ENCODE measurements at regions not wholly inside any gene's neighbourhood (a gene's known extent, or its start where the extent isn't known, plus 50 kb on each side); places are given as distances from the start of the nearest gene placed in this dataset.

DNA sequence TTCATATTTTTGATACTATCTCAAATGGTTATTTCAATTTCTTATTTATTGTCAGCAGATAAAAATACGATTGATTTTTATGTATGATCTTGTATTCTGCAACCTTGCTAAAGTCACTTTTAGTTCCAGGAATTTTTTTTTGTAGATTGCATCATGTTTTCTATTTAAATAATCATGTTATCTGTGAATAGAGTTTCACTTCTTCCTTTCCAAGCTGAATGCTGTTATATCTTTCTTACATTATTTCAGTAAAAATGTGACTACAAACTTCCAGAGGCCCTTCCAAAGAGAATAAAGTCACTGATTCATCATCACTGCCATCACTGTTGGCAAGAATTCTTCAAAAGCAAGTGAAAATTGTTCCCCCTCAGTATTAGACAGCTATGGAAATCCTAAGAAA is 104.7 kb upstream of the RAP1B start:
- Histone ChIP-seq H3K36me3 (no peaks in the 10 kb centered on the region), H3K27me3 (no peaks in the 10 kb centered on the region), H3K4me3 (no peak overlapping the region), H3K9me3 (no peaks in the 10 kb centered on the region)
- no peak for DNase-seq

DNA sequence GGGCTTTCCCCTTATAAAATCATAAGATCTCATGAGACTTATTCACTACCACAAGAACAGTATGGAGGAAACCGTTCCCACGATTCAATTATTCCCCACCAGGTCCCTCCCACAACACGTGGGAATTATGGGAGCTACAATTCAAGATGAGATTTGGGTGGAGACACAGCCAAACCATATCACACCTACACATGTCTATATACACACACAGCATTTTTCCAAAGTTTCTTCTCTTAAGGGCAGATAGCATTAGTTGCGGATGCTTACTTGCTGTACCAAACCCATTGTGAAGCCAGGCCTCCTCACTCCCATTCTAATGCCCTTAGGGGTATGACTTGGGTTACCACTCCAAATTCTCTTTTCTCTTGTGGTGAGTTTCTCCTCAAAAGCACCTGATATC is 104.1 kb upstream of the RAP1B start:
- H3K27me3 ChIP-seq, result no peaks in the 10 kb centered on the region
- no peak overlapping the region for H3K4me3 ChIP-seq
- no peaks in the 10 kb centered on the region for H3K36me3 ChIP-seq
- DNase-seq, result no peak
- no peaks in the 10 kb centered on the region for H3K9me3 ChIP-seq

DNA sequence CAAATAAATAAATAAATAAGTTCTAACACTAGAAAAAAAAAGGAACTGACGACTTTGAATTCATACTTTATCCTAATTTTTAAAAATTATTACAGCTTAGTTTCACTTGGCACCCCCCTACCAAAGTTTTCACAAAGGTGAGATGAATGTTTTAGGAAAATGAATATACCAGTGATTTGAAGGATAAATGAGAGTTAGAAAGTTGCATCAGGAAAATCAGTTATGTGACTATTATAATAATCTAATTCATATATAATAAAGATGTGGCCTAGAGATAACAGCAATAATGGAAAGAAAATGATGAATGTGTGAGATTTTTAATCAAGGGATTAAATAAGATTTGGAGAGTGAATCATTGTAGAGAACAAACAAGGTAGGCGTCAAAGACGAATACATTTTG is 103.0 kb upstream of the RAP1B start:
- Histone ChIP-seq H3K4me3 (no peak overlapping the region), H3K36me3 (no peaks in the 10 kb centered on the region), H3K27me3 (no peaks in the 10 kb centered on the region), H3K9me3 (no peaks in the 10 kb centered on the region)
- no peak for DNase-seq

DNA sequence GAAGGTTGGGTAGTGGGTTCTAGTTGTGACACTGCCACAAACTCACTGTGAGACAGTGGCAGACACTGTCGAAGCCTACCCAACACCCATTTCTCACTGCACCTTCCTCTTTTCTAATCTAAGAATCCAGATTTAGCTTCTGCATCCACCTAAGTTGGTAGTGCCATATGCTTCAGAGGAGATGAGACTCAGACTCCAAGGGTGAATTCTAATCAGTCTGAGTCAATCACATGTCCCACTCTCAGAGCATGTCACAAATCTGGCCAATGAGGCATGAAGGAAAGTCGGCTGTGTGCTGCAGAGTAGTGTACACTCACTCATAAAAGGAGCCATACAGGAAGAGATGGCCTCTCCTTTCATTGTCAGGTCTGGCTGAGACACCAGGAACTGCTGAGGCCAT is 102.1 kb upstream of the RAP1B start:
- no peak for DNase-seq

DNA sequence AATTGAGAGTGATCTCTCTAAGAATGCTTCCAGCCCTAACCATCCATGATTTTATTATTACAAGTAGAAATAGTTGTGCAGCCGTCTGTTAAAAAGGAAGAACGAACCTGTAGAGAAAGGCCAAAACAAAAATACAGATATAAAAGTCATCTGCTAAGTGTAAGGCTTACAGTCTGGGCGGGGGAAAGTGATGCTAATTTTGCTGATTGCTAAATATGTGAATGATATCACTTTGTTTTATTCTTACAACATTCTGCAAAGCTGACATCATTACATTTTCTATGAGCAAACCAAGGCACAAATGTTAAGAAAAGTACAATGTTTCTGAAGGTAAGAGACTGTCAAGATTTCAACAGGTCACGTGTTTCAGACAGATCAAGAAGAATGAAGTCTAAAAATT is 101.5 kb upstream of the RAP1B start:
- Histone ChIP-seq H3K4me3 (no peak overlapping the region), H3K9me3 (no peaks in the 10 kb centered on the region), H3K36me3 (no peaks in the 10 kb centered on the region), H3K27me3 (no peaks in the 10 kb centered on the region)
- no peak for DNase-seq

More for the DNA sequence above, 102.1 kb upstream of the RAP1B start:
- Histone ChIP-seq H3K36me3 (no peaks in the 10 kb centered on the region), H3K9me3 (no peaks in the 10 kb centered on the region), H3K4me3 (no peak overlapping the region), H3K27me3 (no peaks in the 10 kb centered on the region)

DNA sequence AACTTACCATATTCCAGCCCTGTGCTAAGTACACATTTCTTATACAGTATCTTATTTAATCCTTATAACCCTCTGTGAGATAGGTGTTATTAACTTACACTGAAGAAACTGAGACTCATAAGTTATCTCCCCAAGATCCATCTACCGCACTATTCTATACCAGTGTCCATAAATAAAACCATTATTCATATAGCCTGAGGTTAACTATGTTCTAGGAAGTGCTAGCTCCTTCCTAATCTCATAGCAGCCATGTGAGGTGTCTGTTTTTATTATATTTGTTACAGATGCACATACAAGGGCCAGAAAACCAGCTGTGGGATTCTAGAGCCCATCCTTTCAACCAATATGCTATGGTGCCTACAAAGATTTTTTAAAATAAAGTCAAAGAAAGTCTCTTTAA is 100.3 kb upstream of the RAP1B start:
- Histone ChIP-seq H3K9me3 (no peaks in the 10 kb centered on the region), H3K27me3 (no peaks in the 10 kb centered on the region), H3K36me3 (no peaks in the 10 kb centered on the region), H3K4me3 (no peak overlapping the region)
- no peak for DNase-seq

DNA sequence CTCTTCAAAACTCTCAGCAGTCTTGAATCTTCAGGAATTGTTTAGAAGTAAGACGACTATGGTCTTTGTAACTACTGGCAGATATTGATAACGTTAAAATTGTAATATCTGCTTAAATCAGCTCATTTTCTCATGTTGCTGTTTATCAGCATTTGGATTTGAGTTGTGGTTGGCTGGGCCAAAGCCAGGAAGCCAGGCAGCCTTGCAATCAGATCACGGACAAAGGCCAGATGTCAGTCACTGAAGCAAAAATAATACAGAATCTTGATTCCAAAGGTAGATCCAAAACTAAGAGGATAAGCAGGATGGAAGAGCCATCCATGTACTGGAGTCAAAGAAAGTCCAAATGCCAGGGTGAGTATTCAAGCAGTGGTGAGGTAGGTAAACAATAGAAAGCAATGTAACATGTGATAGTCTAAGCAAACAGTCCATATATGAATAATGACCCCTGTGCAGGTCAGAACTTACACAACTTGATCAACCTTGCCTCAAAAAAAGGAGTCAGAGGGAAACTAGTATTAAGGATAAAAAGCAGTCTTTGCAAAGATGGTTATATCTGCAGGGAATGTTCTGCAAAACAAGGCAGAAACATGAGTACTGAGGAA is 95.8 kb upstream of the RAP1B start:
- Histone ChIP-seq H3K4me3 (no peak overlapping the region), H3K27me3 (no peaks in the 10 kb centered on the region; the same call in 1 of the 2 replicates), H3K36me3 (no peaks in the 10 kb centered on the region)

DNA sequence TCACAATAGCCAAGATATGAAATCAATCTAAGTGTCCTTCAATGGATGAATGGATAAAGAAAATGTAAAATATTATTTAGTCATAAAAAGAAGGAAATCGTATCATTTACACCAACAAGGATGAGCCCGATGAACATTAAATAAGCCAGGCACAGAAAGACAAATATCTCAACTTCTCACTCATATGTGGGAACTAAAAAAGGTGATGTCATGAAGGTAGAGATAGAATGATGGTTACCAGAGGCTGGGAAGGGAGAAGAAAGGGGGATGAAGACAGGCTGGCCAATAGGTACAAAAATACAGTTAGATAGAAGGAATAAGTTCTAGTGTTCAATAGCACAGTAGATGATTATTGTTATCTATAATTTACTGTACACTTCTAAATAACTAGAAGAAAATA is 94.9 kb upstream of the RAP1B start:
- Histone ChIP-seq H3K4me3 (no peak overlapping the region), H3K9me3 (no peaks in the 10 kb centered on the region), H3K27me3 (no peaks in the 10 kb centered on the region; the same call in 1 of the 2 replicates), H3K36me3 (no peaks in the 10 kb centered on the region)
- DNase-seq, result no peak

More for the DNA sequence above, 95.8 kb upstream of the RAP1B start:
- no peak for DNase-seq
- H3K9me3 ChIP-seq, result no peaks in the 10 kb centered on the region

DNA sequence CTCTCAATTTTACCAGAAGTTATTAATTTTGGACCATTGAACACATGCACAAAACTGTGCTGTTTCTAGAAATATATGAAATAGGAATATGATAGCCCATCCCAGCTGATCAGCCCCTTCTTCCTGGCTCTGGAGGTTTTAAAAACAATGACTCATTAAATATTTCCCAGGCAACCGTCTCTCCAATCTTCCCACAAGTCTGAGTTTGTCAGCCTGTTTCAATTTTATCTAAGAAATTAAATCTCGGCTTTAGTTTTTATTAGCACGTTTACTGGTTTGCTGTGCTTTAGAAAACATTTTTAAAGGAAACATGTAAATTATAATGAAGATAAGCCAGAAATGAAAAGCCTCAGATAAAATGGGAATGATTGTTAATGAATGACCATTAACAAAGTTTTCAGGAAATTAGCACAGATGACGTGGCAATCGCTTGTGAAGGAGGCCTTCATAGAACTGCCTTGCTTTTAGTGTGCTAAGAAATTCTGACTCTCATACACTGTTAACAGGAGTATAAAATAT is 89.3 kb upstream of the RAP1B start:
- H3K4me3 ChIP-seq, result no peak overlapping the region
- H3K36me3 ChIP-seq, result no peaks in the 10 kb centered on the region
- no peak for DNase-seq
- no peaks in the 10 kb centered on the region; the same call in 1 of the 2 replicates for H3K27me3 ChIP-seq
- H3K9me3 ChIP-seq, result no peaks in the 10 kb centered on the region

DNA sequence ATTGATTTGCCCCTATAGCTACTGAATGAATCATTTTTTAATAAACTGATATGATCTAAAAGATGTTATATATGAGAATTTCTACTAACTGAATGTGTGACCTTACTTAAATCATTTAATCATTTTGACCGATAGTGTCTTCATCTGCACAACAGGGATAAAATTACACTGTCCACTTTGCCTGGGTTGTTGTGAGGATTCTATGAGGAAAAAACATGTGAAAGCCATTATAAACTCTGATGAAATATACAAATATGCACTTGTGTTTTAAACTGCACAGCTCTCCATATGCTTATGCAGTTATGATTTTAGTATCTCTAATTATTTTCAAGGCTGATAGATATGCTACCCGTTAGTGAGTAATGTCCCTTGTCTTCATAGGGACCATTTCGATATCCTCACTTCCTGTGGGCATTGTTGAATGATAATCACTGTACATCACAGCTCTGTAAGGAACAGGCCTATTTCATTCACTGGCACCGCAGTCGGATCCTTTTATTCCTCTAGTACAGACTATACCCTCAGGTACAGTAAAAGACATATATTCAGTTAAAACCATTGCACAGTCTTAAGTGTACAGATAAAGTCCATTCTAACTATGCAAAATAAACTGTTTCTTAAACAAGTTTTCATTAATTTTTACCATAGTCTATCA is 88.7 kb upstream of the RAP1B start:
- Histone ChIP-seq H3K27me3 (no peaks in the 10 kb centered on the region), H3K9me3 (no peaks in the 10 kb centered on the region), H3K36me3 (no peaks in the 10 kb centered on the region), H3K4me3 (no peak overlapping the region)
- no peak for DNase-seq

DNA sequence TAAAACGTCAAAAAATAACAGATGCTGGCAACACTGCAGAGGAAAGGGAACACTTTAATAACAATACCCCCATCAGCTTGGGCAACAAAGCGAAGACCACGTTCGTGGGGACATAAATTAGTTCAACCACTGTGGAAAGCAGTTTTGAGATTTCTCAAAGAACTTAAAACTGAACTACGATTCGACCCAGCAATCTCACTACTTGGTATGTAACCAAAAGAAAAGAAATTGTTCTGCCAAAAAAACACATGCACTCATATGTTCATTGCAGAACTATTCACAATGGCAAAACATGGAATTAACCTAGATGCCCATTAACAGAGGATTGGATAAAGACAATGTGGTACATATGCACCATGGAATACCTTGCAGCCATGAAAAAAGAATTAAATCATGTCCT is 81.2 kb upstream of the RAP1B start:
- no peak for DNase-seq
- Histone ChIP-seq H3K36me3 (no peaks in the 10 kb centered on the region), H3K4me3 (no peak overlapping the region), H3K9me3 (no peaks in the 10 kb centered on the region), H3K27me3 (no peaks in the 10 kb centered on the region)

DNA sequence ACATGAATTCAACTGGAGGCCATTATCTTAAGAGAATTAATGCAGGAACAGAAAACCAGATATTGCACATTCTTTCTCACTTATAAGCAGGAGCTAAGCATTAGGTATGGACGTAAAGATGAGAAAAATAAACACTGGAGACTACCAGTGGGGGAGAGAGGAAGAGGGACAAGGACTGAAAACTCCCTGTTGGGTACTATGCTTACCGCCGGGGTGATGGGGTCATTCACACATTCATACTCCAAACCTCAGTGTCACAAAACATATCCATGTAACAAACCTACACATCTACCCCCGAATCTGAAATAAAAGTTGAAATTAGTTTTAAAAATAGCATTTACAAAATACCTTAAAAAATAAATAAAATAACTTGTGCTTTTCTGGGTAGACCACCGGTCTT is 80.8 kb upstream of the RAP1B start:
- H3K27me3 ChIP-seq, result no peaks in the 10 kb centered on the region
- H3K9me3 ChIP-seq, result no peaks in the 10 kb centered on the region
- DNase-seq, result no peak

DNA sequence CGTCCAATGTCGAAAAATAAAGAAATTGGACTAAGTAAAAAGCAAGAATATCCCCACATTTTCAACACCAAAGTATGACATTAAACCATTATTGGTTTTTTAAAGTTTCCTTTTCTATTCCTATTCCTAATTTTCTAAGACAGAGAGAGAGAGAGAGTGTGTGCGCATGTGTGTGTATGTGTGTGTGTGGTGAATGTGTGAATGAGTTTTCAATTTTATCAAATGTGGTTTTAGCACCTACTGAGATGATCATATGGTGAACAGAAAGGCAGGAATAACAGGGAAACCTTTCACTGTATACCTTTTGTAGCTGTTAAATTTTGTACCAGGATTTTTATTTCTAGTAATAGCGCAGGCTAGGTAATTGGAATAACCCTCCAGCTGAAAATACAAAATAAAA is 80.4 kb upstream of the RAP1B start:
- Histone ChIP-seq H3K27me3 (no peaks in the 10 kb centered on the region), H3K36me3 (no peaks in the 10 kb centered on the region), H3K9me3 (no peaks in the 10 kb centered on the region), H3K4me3 (no peak overlapping the region)
- DNase-seq, result no peak

More for the DNA sequence above, 80.8 kb upstream of the RAP1B start:
- Histone ChIP-seq H3K36me3 (no peaks in the 10 kb centered on the region), H3K4me3 (no peak overlapping the region)

DNA sequence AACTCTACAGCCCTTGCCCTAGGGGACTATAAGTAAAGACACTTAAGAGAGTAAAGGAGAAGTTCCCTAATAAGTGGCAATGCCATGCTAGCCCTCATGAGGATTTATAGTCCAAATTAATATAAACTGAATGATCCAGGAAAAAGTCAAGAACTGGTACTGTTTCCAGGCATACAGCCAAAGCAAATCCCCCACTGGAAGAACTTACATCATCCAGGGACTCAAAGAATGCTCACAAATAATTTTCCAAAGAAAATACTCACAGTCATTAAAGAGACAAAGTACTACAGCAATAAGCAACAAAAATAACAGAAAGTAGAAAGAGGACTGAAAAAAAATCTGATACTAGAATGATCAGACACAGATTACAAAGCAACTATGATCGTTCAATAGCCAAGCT is 79.7 kb upstream of the RAP1B start:
- DNase-seq, result peak; percentile 35
- H3K9me3 ChIP-seq, result no peaks in the 10 kb centered on the region
- H3K27me3 ChIP-seq, result no peaks in the 10 kb centered on the region
- H3K36me3 ChIP-seq, result no peaks in the 10 kb centered on the region
- no peak overlapping the region for H3K4me3 ChIP-seq

DNA sequence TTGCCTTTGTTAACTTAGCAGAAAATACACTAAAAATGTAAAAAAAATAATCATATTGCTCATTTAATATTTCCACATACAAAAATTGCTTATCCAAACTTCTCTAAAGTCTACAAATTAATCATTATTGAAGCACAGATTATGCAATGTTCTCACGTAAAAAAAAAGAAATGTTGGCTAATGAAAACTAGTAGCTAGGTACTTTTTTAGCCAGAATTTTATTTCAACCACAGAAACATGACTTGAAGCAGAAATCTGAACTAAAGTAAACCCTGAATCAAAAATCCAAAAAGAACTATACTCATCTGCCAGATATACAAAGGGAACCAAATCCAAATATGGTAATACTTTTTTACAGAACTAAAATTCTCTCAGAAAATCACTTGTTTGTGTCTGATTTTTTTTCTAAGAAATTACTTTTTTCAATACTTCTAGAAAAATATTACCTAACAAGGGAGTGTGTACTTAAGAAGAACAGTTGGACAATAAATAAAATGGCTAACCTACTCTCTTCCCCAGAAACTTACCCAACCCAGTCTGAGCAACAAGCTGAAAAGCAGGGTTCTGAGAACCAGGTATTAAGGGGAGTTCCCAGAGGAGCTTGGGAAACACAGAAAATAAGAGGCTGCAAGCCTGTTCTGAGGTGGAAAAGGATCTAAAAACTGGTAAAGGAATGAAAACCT is 78.4 kb upstream of the RAP1B start:
- Histone ChIP-seq H3K36me3 (no peaks in the 10 kb centered on the region), H3K4me3 (no peak overlapping the region), H3K9me3 (no peaks in the 10 kb centered on the region), H3K27me3 (no peaks in the 10 kb centered on the region)
- DNase-seq, result no peak

DNA sequence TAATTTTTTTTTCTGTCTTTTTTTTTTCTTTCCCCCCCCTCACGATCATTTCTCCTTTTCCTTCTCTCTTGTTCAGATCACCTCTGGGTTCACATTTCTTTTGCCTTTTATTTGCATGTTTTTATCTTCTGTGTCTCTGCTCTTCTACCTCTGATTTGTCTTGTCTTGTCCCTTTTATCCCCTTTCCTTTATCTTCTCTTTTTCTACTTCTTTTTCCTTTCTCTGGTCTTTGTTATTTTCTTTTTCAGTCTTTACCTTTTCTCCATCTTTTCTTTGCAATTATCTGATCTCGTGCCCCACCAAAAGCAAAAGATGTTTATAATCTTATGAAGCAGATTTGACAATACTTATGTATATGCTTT is 77.8 kb upstream of the RAP1B start:
- no peaks in the 10 kb centered on the region for H3K36me3 ChIP-seq
- no peak overlapping the region for H3K4me3 ChIP-seq
- DNase-seq, result no peak
- H3K9me3 ChIP-seq, result no peaks in the 10 kb centered on the region
- no peaks in the 10 kb centered on the region for H3K27me3 ChIP-seq

DNA sequence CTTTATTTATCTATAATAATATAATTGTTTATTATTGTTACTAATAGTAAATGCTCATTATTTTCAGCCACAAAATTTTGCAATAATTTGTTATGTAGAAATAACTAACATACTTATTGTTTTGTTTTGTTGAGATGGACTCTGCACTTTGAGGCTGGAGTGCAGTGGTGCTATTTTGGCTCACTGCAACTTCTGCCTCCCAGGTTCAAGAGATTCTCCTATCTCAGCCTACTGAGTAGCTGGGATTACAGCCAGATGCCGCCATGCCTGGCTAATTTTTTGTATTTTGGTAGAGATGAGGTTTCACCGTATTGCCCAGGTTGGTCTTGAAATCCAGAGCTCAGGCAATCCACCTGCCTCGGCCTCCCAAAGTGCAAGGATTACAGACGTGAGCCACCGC is 76.6 kb upstream of the RAP1B start:
- Histone ChIP-seq H3K27me3 (no peaks in the 10 kb centered on the region), H3K4me3 (no peak overlapping the region), H3K9me3 (no peaks in the 10 kb centered on the region), H3K36me3 (no peaks in the 10 kb centered on the region)
- no peak for DNase-seq
